ENCODE measurements at regions not wholly inside any gene's neighbourhood (a gene's known extent, or its start where the extent isn't known, plus 50 kb on each side); places are given as distances from the start of the nearest gene placed in this dataset.

DNA sequence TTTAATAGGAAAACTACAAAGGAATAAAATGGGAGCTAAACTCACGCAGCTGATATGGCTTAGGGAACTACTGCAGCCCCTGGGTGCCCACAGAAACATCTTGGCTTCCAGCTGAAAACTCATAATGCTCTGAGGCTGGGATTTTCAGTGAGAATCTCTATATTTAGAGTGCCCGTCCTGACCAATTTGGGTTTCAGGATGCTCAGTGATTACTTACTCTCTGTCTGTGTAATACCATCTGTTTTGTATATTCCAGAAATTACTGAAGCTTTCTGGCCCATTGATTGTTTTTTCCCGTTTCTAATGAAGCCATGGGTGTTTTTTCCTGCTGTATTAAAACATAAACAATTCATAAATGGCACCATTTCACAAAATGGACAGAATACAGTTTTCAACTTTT, 50.6 kb upstream of the ZNF385D start:
- DNase-seq, result no peak

DNA sequence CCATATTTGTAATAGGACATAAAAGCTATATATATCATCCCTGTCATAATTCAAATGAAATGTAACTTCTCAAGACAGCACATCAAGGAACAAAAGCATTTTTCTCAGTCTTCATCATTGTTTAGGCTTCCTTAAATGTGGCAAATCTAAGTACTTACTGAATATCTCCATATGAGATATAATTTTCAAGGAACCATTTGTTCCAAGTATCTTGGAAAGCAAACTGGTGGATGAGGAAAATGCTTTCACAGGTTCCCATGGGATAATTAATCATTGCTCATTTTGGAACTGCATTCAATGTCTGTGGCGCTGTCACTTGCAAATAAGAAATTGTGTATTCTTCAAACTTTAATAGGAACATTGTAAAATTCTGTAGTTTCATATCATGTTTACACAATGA, 52.6 kb upstream of the ZNF385D start:
- no peak for DNase-seq

DNA sequence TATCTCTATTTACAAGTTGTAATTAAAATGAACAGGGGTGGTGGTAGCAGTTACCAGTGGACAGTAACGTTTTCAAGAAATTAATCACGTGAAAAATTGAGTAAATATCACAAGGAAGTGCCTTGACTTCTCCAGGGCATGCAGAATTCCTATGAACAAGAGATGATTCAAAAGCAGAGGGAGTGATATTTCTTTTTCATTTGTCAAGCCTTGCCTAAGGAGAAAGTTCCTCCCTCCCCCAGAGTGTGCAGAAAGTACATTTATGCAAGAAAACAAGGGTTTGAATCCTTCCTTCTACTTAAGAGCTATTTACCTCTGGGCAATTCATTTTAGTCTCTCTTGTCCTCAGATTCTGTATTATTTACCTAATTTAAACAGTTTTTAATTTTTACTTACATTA, 53.3 kb upstream of the ZNF385D start:
- no peak for DNase-seq

DNA sequence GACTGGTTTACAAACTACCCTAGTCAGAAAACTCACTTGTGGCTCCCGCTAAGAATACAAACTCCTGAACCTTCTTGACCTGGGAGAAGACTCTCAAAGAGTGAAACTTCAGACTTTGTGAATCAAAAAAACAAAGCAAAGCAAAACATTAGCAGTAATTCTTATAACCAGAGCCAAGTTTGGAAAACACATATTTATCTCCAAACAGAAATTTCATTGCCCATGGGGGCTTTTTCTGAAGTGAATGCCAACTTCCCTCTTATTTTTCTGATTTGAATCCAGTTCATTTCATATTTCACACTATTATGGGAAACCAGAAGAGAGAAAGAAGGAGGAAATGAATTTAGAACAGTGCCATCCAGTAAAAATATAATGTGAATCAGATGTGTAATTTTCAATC, 55.7 kb upstream of the ZNF385D start:
- DNase-seq, result no peak

DNA sequence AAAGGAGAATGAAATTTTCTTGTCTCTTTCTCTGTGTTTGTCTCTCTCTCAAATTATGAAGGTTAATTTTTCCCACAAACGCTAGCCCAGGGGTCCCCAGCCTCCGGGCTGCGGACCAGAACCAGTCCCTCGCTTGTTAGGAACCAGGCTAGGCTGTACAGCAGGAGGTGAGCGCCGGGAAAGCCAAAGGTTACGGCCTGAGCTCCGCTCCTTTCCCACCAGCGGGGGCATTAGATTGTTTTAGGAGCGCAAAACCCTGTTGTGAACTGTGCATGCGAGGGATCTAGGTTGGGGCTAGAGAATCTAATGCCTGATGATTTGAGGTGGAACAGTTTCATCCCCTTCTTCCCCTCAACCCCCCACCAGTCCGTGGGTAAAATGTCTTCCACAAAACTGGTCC, 74.7 kb upstream of the ZNF385D start:
- no peak for DNase-seq

DNA sequence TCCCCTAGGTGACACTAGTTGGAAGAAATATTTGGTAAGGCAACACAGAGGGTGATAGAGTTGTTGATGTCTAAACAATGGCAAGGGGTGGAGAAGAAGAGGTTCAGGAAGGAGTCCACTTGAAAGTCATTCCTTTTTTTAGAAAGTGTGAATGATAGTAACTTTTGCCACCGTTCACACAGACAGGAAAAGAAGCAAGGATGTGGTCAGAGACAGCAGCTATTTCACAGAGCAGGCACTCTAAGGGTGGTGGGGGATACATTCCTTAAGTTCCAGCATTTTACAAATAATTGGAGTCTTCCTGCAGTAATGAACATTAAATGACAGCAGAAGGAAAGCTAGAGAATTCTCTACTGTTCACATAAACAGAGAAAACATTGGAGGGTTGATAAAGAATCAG, 75.4 kb upstream of the ZNF385D start:
- DNase-seq, result no peak

DNA sequence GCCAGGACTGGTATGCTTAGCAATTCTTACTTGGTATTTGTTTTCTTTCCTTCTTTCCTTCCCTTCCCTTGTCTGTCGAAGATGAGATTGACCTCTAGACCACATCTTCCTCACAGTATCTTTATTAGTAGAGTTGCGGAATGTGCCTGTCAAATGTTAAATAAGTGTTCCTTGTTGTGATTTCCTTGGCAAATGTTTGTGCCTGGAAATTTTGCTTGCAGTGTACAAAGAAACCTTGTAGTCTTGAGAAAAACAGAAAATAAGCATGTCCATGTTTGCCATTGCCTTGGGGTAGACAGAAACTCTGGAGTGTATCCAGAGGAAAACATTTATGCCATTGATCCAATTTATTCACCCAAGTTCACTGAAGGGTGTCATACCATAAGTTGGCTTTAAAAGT, 79.5 kb upstream of the ZNF385D start:
- DNase-seq, result no peak

DNA sequence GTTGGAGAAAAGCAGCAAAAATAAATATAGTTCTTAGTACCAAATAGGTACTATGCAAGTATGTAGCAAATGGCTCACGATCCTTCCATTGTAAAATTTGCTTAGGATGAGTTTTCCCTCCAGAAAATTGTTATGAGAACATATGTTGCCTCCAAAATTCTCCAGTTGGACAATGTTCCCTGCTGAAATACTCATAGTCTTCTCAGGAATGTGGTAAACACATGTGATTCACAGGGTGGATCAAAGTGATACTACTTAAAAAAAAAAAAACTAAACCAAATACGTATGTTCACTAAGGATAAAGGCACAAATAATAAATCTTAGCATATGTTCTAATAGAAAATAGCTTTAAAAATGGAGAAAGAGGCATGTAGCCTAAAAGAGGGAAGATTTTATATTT, 84.3 kb upstream of the ZNF385D start:
- no peak for DNase-seq

DNA sequence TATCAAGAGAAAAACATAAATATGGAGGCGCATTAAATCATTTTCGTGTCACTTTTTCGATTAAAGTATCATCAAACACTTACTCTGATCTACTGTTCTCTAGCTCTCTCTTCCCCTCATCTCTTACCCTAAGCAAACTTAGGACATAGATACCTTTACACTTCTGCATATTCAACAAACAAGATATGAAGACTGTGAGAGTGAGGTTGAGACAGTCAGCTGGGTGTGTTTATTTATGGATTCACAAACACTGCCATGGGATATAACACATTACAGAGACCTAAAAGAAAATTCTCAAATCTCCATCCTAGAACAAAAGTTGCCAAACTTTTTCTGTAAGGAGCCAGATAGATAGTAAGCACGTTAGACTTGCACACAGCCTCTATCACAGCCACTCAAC, 85.2 kb upstream of the ZNF385D start:
- no peak for DNase-seq

DNA sequence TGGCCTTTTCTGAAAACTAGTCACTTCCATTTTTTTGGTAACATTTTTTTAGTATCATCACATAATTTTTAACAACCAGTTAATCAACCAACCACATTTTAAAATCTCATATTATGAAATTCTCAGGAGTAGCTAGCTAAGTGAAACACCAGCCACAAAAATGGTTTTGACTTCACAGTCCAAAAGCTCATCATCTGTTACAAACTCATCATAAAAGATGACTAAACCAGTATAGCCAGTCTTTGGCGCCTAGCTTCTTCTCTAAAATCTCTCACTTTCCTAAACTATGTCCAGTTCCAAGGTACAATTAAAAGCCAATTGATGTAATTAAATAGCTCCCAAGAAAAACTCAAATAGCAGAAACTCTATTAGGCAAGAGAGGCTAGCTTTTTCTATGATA, 88.2 kb upstream of the ZNF385D start:
- no peak for DNase-seq

DNA sequence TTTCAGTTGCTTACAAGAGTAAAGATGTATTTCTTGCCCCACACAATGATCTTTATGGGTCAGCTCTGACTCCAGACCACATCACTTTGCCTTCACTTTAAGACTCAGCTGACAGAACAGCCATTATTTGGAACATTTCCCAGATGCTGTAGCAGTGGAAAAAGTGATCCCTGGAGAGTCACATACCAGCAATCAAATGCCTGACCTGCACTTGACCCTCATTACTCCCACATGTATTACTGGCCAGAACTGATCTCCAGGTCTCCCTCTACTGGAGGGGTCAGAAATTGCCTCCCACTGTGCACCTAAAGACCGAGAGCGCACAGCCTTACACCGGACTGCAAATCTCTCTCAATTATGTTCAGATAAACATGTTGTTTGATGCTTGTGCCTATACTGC, 88.6 kb upstream of the ZNF385D start:
- DNase-seq, result no peak

DNA sequence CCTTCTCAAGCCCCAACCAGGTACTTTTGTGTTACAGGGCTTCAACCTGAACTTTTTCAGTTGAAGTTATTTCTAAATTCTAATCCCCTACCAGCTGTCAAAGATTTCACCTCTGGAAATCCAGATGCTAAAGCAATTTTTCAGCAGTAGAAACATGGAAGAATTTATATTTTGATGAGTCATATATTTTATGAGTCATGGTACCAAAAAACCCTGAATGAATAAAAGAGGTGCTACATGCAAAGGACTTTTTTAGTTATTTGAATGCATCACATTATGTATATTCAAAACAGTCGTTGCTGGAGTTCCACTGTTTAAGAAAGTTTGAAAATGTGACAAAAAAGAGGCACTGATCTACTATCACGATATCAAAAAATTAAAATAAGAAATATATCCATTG, 96.0 kb upstream of the ZNF385D start:
- DNase-seq, result no peak

DNA sequence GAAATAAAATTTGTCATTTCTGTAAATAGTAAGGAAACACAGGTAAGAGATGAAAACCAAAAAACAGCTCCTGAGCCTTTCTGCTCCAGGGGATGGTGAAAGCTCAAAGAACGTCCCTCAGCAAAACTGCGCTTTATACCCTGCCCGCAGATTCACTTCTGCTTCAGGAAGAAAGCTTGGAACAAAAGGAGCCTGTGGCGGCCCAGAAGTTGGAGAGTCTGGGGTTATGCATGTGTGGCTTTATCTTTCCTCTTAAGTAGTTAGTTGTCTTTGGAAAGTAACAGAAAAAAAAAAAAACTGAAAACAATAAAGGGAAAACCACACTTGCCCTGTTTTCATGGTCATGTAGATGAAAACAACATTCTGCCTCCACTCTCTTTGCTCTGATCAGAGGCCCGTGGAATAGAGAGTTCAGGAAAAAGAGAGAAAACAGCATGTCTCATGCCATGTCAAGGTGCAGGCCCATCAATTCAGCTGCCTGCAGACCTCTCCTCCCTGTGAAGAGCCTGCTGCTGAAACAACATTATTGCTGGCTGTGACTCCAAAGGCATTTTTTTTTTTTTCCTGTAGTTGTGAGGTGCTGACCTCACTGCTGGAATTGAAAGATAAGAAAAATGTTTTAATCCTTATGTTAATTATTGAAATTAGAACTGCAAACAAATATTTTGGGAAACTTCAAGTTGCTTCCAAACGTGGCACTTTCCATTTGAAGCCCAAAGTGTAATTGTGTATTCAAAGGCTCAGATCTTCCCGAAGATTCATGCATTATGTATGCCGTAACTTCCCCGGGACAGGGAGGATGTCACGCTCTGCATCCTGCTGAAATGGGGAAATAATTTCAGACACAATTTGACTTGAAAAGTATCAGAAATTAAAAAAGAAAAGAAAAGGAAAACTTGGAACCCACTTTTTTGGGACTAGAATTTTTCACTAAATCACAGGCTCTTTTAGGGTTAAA, 108.4 kb upstream of the ZNF385D start:
- no peak for DNase-seq

DNA sequence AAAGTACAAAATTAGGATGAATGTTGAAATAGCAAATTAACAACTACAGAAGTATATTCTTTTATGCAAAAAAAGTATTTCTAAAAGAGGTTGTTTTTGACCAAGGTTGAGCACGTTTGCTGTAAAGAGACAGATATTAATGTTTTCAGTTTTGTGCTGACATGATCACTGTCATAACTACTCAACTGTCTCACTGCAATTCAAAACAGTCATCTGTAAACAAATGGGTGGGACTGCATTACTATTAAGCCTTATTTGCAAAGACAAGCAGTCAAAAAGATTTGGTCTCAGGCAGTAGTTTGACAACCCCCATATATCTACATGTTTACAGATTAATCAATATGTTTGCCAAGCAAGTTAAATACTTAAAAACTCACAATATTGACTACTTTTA, 109.1 kb upstream of the ZNF385D start:
- no peak for DNase-seq

DNA sequence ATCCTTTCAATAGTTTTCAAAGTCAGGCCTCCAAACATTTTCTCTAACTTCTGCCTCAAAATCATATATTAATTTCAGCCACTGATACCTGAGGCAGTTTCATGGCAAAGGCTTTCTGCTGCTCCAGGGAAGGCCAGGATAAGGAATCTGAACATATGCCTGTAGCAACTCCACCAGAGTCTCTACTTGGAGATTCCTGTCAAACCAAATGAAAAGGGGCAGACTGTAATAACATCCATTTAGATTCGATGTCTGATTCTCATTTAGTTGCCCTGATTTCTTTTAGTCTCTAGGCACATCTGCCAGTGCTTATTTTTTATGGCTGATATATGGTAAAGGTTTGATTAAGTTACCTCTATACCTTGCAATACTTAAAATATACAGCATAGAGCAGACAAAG, 109.6 kb upstream of the ZNF385D start:
- no peak for DNase-seq

DNA sequence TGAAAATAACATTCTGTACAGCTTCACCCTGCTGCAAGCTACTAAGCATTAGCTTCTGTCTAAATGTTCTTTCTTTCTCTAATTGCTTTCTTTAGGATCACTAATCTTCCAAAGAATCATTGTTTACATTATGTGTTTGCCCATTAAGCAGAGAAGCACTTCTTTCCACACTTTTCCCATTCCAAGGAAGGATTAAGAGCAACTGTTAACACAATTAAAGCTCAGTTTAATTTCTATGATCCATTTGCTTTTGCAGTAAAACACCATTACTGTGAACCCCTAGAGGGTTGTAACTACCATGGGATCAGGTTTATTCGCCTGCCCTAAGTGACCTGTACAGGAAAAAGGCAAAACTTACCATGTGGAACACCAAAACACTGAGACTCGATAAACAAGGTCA, 125.8 kb upstream of the ZNF385D start:
- no peak for DNase-seq

DNA sequence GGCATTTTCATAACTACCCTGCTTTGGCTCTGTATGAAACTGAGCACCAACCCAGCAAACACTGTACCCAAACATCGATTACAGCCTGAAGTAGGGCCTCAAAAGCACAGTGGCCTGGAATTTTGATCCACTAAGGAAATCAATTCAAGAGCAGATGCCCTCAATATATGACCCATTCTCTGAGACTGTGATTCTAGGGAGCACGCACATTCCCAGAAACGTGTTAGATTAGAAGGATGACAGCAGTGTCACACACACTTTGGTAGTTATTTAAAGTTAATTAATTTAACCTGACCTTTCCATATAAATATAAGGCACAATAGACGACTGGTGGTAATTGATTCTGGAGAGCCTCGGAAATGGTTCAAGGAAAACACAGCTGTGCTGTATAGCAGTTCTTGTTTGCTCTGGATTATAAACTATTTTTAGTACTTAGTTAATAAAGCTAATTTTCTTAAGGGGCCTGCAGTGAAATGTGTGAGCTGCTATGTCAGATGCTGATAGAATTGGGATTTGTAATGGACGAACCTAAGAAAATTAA, 126.3 kb upstream of the ZNF385D start:
- DNase-seq, result no peak

DNA sequence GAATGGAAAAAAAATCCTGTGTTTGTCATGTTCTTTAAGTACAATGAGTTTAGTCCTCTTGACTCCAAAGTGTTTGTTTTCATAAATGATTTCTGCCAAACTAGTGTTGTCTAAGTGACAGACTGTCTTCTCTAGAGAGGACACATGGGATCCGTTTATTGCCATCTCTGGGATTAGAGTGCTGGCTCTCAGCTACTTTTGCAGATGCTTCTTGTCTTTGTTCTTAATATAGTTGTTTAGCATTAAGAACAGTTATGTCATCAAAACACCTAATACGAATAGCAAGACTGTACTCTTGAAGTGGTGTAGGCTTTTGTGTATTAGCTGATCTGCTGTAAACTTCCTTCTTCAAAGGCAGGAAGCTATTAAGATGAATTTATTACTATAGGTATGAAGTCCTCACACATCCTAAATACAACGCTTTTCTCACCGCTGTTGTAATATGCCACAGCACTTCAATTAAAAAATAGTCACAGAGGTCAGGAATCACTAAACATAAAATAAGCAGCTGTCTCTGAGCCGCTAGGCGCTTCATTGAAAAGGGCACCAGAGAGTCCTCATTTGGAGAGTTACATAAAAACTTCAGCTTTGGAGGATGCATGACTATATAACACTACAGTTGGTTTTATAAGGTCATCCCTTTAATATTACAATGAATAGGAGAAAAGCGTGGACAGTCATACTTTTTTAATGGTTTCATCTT, 128.3 kb upstream of the ZNF385D start:
- no peak for DNase-seq

DNA sequence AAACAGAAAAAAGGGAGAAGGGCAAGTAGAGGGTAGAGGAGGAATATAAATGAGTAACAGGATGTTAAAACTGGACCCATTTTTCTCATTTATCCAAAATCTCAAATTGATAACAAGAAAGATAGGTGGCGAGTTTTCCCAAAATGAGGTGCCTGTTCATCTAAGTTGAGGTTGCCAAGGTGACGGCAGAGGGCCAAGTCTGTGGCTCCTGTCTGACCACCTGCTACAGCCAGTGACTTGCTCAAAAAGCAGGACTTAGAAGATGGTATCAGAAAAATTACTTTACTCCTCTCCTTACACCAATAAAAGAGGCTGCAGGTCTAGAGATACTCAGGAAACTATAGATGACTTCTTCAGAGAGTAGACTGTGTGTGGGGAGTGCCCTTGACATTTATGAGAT, 137.6 kb upstream of the ZNF385D start:
- no peak for DNase-seq

DNA sequence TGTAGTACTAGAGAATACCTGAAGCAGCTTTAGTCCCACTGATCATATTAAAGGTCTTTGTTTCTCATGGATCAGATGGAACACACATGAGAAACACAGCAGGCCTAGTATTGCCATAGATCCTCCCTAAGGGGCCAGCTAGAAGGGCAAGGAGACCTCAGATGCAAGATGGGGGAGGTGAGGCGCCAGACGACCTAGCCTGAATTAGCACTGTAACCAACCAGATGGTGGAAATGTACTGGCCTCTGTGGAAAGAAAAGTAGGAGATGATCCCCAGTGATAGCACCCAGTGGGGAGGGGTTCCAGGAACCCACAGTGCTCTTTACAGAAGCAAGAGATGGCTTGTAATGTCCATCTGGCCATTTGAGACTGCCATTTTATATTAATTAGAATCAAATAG, 138.2 kb upstream of the ZNF385D start:
- no peak for DNase-seq

DNA sequence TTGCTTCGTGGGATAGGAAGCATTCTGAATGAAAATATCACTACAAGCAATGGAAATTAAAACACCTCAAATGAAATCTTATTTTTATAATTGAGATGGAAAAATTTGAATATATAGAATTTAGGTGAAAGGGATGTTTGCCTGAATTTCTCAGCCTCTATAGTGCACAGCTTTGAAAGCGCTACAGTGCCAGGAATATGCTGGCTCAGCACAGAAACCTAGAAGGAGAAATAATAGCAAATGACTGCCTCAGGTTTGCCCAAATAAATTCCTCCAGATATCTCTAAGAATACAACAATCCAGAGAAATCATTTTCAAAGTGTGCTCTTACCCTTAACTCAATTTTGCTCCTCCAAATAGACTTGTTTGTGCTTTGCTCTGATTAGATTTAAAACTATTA, 141.1 kb upstream of the ZNF385D start:
- DNase-seq, result no peak

DNA sequence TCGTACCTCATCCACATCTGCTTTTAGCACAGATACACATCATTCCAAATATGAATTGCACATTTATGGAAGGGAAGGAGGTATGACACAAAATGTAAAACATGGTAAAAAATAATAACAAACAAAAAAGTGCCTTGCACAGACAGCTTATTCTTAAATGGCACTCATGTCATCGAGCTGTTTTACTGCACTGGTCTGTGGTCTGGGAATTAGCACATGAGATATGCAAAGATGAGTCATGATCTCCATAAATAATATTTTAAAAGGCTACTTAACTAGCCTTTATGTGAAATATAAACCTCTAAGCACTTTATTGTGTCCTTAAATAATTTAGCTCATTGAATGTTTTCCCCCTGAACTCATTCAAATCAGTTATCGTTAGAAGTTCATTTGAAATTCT, 142.2 kb upstream of the ZNF385D start:
- no peak for DNase-seq

DNA sequence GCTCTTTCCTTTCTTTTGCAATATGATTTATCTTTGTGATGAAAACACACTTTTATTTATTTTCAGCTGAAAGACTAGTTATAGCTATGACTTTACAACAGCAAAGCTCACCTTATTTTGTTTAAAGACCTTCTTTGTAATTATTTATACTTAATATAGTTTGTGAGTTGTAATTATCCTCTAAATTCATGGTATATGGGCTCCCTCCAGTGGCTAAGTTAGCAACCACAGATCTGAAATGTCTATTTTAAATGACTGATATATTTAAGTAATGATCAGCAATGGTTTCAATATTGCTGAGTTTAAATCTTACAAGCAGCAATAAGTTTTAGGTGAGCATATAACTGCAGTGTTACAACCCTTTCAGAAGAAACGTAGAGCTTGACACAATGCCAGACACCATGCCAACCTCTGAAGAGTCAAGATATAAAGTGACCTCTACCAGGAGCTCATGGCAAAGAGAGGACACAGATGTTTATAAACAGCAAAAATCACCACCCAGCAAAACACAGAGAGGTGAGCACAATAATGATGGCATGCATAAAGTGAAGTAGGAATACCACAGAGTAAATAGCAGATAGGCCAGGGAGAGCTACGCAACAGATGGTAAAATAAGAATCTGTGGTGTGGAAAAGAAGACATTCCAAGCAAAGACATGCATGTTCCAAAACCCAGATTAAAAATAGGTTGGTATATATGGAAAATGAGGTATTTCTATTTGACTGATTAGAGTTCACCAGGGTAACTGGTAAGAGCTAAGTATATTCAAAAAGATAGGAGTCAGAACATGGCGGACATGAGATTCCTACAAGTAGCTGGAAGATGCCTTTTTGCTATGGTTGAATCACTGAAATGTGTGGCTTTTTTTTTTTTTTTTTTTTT, 143.7 kb upstream of the ZNF385D start:
- DNase-seq, result no peak
